ENCODE measurements at regions not wholly inside any gene's neighbourhood (a gene's known extent, or its start where the extent isn't known, plus 50 kb on each side); places are given as distances from the start of the nearest gene placed in this dataset.

DNA sequence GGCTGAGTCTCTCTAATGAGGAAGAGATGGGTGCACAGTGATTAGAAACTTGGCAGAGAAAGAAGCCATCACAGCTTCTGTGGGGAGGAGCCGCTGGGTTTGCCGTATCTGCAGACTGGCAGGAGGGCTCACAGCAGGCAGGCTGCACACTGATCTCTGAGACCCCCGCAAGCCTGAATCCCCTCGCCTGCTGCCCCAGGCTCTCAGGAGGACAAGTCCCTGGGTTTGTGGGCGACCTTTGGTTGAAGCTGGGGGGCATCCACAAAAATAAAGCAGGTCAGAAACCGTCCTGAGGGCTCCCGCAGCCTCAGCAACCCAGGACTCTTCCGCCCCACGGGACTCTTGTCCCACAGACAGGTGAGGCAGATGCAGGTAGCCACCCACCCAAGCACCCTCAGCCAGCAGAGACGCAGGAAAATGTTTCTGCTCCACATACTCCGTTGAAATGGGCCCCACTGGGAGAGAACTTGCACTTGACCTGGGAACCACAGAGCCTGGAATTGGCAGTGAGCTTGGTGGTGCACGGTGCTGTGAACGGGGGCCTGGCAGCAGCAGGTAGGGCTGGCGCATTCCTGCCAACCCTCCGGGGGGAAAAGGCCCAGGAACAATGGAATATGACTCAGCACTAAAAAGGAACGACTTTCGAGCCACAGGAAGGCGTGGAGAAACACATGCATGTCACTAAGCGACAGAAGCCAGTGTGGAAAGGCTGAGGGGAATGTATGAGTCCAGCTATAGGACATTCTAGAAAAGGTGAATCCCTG is 89.9 kb downstream of the YTHDF1 start:
- TF ChIP-seq TAF1 (IDR thresholded peaks at IDR 0.05; ENCODE audit: low read depth) (no peak), ZBTB7A (IDR thresholded peaks at IDR 0.05; ENCODE audit: low read depth) (no peak), FOXM1 (IDR thresholded peaks at IDR 0.05; ENCODE audit: borderline replicate concordance, low read depth) (no peak), USF1 (IDR thresholded peaks at IDR 0.05) (no peak), YY1 (IDR thresholded peaks at IDR 0.05; ENCODE audit: low read depth) (no peak), RAD21 (IDR thresholded peaks at IDR 0.05; ENCODE audit: low read depth) (no peak), TEAD4 (IDR thresholded peaks at IDR 0.05) (no peak), EP300 (IDR thresholded peaks at IDR 0.05; ENCODE audit: borderline replicate concordance) (no peak), CEBPB (IDR thresholded peaks at IDR 0.05) (no peak), NFIC (IDR thresholded peaks at IDR 0.05) (no peak), TCF12 (IDR thresholded peaks at IDR 0.05; ENCODE audit: low read depth) (no peak)
- TF ChIP-seq, protein P1, sequence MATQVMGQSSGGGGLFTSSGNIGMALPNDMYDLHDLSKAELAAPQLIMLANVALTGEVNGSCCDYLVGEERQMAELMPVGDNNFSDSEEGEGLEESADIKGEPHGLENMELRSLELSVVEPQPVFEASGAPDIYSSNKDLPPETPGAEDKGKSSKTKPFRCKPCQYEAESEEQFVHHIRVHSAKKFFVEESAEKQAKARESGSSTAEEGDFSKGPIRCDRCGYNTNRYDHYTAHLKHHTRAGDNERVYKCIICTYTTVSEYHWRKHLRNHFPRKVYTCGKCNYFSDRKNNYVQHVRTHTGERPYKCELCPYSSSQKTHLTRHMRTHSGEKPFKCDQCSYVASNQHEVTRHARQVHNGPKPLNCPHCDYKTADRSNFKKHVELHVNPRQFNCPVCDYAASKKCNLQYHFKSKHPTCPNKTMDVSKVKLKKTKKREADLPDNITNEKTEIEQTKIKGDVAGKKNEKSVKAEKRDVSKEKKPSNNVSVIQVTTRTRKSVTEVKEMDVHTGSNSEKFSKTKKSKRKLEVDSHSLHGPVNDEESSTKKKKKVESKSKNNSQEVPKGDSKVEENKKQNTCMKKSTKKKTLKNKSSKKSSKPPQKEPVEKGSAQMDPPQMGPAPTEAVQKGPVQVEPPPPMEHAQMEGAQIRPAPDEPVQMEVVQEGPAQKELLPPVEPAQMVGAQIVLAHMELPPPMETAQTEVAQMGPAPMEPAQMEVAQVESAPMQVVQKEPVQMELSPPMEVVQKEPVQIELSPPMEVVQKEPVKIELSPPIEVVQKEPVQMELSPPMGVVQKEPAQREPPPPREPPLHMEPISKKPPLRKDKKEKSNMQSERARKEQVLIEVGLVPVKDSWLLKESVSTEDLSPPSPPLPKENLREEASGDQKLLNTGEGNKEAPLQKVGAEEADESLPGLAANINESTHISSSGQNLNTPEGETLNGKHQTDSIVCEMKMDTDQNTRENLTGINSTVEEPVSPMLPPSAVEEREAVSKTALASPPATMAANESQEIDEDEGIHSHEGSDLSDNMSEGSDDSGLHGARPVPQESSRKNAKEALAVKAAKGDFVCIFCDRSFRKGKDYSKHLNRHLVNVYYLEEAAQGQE (IDR thresholded peaks at IDR 0.05; ENCODE audit: low read depth), result no peak
- TF ChIP-seq, protein P2, sequence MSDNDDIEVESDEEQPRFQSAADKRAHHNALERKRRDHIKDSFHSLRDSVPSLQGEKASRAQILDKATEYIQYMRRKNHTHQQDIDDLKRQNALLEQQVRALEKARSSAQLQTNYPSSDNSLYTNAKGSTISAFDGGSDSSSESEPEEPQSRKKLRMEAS (IDR thresholded peaks at IDR 0.05), result no peak
